HG02571 (cell line): ENCODE measurements at regions not wholly inside any gene's neighbourhood (a gene's known extent, or its start where the extent isn't known, plus 50 kb on each side); places are given as distances from the start of the nearest gene placed in this dataset.
"Not testable (repeated sequence)": the region's sequence is repeated elsewhere in the genome, so short reads cannot be mapped to it uniquely, and the experiment has no call there.

ENCODE experiments used
- ATAC-seq: cut with Tn5 transposase; IDR thresholded peaks from one replicate; pipeline ENCODE4 v1.9.1; 2021; ENCODE audit warnings: mild to moderate bottlenecking, moderate library complexity; ENCODE audit not compliant: unreplicated experiment

DNA sequence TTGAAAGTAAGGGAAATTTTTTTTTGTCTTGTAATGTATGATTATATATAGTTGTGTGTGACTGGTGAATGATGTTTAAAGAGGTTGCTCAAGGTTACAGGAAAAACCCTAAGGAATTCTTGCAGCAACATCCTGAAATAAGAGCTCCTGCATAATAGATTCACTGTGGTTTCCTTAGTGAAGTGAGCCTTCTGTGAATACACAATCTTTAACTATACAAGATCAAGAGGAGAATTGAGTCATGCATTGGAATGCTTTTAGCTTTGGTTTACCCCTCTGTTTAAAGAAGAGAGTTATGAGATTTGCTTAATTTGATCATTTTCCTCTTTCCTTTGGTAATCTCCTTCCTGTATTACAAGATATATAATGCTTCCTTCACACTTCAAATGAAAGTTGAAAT, 141.6 kb upstream of the EYA4 start:
- ATAC-seq, result no peak

DNA sequence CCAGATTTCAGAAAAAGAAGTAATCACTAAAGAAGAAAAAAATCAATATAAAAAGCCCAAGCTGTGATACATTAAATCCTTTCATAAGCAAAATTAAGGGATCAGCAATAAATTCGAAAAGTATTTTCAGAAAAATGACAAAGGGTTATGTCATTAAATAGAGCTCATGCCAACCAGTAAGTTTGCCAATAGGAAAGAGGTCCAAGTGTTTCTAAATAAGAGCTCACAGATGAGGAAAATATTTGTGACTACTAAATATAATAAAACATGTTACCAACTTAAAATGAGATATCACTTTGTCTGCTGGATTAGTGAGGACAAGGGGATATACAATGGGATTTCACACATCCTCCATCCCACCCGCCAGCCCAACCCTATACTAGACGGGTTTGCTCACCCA, 140.3 kb upstream of the EYA4 start:
- ATAC-seq, result no peak

DNA sequence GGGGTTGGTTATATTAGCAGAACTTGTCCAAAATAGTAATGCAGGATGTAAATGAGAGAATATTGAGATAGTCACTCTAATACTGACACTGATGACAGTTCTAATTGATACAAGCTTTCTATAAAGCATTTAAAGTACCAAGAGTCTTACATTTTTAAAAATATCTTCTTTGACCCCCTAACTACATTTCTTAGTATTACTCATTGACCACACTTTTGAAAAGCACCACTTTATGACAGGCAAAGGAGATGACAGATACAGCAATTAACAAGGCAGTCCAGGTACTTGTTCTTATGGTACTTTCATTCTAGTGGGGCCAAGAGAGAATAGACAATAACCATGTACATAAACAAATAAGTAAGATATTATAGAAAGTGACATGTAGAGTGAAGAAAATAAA, 139.4 kb upstream of the EYA4 start:
- ATAC-seq, result no peak

DNA sequence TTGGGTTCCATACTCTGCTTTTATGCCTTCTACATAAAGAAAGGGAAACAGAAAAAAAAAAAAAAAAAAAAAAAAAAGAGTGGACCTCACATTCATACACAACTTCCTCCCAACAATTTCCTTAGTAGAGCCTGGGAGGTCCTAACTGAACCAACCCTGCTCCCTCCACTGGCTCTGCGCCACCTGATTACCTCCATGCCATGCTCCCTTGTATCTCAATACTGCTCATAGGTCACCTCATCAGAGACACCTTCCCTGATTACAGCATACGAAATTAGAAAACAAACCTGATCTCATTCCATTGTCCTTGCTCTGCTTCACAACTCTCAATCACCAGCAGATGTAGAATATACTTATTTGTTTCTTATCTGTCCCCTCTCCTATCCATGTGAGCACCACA, 134.2 kb upstream of the EYA4 start:
- ATAC-seq, result no peak

DNA sequence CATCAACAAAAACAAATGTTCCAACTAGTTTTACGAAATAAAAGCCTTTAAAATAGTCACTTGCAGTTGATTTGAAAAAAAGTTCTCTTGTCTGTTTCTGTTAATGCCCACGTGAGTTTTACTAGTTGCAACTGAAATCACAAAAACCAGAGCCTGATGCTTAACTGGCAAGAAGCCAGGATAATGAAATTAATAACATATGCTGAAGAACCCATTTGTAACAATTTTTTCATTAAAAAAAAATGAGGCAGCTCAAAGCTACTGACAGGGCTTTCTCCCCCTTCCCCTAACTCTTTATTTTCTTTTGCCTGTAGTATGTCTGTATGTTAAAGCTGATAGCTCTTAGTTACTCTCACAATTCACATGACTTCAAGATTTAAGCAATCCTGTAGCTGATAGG, 132.7 kb upstream of the EYA4 start:
- ATAC-seq, result no peak

DNA sequence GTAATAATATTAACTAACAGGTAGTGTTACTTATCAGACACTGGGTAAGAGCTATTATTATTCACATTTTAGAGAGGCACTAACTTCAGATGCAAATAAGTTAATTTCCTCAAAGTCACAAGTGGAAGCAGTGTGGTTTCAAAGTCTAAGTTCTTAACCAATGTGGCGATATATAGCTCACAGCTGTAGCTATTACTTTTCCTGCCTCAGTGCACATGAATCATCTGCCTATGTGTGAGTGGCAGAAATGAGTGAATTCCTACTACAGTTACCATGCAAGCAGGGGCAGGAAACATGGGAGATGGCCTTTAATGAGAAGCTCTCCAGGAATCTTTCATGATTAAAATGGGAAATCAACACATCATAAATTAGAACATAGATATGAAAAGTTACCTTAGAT, 126.2 kb upstream of the EYA4 start:
- ATAC-seq, result no peak

DNA sequence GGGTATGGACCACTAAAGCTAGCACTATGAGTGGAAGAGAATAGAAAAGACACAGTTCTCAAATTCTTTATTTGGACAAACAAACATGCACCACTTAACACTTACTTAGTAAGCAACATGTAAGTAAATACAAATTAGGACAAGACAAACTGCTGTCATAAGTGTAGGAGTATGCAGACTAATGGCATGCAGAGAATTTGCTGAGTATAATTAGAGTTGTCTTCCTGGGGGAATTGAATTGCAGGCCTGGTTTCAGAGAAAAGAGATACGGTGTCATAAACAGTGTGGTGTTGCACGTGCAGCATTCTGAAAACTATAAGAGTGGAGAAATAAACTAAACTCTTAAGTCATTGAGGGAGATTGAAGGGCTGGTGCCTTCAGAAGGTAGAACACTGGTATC, 125.2 kb upstream of the EYA4 start:
- no peak for ATAC-seq

DNA sequence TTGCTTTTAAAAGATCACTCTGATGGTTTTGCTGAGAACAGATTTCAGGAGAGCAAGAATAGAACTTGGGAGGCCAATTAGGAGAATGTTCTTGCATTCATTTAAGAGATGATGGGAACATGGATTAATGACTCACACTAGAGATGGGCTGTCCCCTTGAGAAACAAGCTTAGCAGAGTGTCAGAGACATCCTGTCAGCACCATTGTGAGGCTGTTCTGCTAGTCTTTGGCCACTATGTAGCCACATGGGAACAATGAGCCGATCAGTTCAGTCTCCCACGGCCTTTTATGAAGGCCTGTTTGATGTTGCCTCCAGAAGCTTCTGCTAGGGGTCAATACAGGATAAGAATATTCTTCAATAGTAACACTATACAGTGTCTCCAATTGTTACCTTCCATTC, 113.0 kb upstream of the EYA4 start:
- no peak for ATAC-seq

DNA sequence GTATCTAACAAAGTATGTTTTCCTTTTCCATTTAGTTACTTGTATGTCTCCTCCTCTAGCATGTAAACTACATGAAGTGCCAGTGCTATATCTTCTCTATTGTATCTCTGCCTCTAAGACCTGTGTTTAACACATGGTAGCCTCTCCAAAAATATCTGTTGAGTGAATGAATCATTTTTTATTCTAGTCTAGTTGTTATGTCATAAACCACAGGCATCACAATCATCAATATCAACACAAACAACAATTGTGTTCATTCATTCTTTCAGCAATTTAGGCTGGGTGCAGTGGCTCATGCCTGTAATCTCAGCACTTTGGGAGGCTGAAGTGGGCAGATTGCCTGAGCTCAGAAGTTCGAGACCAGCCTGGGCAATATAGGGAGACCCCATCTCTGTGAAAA, 111.6 kb upstream of the EYA4 start:
- no peak for ATAC-seq

DNA sequence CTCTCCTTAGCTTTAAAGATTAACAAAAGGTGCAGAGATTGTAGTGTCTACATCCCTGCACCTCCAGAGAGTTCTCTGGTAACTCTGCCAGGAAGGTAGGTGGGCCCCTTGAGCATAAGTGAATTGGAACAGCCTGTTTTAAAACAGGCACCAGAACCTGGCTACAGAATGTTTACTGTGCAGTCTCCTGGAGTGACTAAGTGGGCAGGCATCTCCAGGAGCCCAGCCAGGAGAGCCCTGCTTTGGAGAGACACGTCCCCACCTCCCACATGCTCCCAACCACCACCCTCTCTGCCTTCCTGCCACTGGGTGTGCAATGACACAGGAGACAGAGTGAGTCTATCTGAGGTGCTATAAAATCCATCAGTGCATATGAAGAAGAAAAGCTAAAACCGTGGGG, 110.3 kb upstream of the EYA4 start:
- ATAC-seq, result no peak

DNA sequence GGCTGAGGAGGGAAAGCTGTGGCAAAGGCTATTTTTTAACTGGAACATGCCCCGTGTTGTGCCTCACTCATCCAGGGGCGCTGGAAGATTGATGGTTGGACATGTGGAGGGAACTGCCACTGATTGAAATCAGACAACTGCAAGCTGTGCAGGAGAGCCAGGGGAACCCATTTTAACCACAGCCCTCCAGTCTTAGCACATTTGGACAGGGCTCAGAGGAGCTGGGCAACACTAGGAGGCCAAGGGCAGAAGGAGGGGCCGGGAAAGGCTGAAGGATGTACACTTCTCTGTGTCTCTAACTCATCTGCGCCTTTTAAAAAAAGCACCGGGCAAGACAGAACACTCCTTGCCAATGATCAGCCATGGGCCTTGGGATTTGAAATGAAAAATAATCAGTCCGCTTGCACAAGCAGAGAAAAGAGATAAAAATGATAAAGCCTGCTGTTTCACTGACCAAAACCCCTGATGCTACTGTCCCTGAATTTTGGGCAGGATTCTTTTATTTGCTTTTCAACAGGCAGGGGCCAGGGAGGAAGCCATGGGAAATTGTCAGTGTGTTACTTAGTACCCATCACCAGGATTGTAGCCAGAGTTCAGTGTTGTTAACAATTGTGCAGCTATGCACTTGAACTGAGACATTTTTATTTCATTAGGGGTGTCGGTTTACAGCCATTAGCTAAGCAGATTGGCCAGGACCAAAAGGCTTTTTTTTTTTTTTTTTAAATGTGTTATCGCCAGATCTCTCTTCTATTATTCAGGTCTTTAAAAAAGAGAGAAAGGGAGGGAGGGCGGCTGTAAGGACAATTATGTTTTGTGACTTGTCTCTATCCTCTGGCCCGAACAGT, 109.3 kb upstream of the EYA4 start:
- ATAC-seq, result no peak

DNA sequence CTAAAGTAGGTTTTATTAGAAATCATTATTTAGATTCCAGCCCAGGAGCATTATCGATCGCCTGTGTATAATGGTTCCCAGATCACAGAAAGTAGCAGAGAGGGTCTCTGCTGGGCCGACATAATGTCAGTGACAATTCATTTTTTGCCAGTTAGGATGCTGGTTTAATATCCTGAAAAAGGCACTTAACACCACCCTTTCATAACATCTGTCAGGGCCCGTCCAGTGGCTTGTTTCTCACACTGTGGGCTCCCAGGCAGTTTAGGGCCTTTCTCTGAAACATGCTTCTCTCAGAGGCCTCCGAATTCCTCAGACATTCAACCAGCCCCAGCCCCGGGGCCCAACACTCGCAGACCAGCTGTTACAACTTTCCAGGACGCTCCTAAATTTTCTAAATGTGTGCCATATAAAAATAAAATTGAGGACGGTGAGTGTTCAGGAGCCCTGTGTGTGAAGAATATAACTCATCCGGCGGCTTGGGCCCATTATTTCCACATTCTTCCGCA, 108.6 kb upstream of the EYA4 start:
- no peak for ATAC-seq

DNA sequence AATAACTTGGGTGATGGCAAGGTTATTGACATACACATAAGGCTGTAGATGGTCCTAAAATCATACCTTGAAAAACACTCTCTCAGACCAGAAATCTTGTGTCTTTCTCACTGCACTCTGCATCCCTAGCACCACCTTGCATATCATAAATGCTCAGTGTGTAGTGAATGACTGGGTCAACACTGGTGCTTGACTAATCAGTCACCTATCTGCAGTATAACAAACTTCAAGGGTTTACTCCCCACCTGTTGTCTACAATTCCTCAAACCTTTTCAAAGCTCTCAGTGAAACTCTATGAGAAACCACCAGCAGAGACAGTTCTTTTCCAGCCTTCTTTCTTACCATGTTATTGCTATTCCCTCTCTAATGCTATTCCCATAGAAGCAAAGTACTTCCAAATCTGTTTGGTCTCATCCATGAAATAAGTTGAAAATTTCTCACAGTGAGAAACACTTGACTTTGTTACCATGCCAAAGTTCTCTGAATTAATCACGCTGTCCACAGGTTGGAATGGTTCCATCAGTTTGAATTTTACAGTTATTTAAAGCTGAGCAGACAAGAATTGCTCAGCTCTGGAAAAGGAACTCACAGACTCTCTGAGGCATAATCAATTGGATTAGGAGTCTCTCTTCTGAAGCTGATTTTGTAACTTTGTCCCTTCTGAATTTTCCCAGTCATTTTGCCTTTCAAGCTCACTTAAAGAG, 104.8 kb upstream of the EYA4 start:
- no peak for ATAC-seq

DNA sequence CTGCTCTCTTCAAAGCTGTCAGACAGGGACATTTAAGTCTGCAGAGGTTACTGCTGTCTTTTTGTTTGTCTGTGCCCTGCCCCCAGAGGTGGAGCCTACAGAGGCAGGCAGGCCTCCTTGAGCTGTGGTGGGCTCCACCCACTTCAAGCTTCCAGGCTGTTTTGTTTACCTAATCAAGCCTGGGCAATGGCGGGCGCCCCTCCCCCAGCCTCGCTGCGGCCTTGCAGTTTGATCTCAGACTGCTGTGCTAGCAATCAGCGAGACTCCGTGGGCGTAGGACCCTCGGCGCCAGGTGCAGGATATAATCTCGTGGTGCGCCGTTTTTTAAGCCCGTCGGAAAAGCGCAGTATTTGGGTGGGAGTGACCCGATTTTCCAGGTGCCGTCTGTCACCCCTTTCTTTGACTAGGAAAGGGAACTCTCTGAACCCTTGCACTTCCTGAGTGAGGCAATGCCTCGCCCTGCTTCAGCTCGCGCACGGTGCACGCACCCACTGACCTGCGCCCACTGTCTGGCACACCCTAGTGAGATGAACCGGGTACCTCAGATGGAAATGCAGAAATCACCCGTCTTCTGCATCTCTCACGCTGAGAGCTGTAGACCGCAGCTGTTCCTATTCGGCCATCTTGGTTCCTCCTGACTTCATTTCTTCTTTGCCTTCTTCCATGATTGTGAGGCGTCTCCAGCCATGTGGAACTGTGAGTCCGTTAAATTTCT, 93.5 kb upstream of the EYA4 start:
- not testable (repeated sequence) for ATAC-seq

DNA sequence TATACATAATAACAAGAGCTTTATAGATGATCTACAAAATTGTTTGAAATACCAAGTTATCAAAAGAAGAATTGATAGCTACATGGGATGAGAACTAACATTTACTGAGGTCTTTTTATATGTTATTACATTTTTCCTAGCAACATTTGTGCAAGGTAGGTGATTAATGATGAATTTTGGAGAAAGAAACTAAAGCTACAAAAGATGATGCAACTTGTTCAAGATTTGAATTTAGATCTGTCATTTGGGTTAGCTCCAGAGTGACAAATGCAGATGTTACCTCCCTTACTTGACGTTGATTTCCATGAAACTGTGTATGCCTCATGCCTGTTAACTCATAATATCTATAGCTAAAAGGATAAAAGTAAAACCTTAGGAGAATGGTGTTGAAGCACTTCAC, 84.5 kb upstream of the EYA4 start:
- no peak for ATAC-seq

DNA sequence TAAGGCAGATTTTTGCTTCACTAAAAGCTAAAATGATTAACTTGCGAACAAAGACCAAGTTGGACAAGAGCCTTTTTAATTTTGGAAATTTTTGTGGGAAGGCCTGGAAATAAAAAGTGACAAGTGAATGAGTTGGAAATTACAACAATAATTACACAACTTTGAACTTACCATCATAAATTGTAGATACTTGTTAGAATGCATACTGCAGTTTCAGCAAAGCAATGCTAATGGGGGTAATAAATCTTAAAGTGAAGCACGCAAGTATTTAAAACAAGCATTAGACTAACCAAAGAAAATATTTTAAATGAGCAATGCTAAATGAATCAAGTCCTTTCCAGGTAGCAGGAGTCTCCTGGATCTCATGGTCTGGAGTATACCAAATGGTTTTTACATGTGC, 83.2 kb upstream of the EYA4 start:
- no peak for ATAC-seq

DNA sequence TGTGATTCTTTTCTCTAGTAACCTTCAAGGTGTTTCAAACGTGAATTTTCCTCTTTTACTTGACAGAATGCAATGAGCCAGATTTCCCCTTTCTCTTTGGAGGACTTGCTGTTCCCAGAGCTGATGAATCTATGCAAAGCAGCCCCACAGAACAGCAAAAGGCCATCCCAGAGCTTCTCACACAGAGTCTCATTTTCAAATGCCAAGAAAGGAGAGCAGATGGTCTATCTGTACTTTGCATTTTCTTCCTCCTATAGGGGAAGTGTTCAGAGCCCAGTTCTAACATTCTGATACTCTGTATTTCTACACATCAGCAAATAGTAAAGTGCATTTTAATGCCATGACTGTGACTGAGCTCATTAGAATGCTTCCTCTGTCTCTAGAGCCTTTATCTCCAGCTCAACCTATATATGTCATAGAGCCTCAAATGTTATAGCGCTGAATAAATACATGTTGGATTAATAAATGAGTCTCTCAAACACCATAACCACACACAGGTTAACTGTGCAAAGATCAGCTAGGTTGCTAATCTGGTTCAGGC, 81.8 kb upstream of the EYA4 start:
- ATAC-seq, result no peak

DNA sequence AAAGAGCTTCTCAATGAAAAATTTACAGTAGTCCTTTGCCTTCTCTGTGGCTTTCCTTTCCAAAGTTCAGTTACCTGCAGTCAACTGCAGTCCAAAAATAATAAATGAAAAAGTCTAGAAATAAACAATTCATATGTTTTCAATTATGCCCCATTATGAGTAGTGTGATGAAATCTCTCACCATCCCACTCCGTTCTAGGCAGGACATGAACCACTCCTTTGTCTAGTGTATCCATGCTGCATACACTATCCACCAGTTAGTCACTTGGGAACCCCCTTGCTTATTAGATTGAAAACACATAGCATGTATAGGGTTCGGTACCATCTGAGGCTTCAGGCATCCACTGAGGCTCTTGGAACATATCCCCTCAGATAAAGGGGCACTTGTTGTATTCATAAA, 80.6 kb upstream of the EYA4 start:
- no peak for ATAC-seq

DNA sequence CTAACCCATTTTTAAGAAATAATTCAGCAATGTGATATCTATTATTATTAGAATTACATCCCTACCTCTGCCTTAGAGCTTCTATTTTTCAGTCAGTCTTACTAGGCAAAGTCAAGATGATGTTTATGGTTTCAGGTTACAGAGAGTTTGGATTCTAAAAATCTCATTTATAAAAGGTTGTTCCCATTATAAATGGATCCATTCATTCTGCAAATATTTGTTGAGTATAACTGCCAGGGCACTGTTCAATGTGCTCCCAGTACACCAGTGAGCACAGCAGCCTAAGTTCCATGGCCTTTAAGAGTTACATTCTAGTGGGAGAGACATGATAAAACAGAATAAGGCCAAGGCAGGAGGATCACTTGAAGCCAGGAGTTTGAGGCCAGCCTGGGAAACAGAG, 75.9 kb upstream of the EYA4 start:
- ATAC-seq, result no peak

DNA sequence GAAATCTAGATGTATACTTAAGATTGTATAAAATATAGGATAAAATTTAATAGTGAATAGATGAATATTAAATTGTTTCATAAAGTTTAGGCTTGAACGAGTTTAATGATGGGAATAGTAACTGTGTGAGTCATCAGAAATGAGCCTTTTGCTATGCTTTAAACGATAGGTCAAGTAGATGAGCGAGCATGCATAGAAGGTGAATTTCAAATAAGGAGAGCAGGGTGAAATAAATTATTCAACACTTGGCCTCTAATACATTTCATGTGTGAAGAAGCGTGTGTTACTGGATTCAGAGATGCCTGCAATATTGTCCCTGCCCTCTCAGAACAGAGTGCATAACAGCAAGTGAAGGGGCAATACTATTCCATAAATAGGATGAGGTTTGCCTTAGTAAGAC, 74.4 kb upstream of the EYA4 start:
- no peak for ATAC-seq

DNA sequence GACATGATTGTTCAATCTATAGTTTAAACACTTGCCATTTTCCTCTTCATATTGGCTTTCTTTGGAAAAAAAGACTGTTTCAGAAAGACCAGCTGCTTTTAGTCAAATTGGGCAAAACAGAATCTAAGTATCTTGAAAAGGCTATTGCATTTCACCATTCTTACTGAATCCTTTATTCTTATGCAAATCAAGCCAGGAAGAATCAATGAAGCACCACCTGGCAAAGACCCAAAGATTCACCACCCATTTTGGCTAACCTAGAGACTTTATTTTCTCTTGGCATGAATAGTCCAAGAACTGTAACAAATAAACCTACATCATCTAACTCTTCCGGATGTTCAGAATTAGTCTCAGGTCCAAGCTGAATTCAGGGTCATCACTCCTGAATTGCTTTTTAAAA, 71.3 kb upstream of the EYA4 start:
- no peak for ATAC-seq

DNA sequence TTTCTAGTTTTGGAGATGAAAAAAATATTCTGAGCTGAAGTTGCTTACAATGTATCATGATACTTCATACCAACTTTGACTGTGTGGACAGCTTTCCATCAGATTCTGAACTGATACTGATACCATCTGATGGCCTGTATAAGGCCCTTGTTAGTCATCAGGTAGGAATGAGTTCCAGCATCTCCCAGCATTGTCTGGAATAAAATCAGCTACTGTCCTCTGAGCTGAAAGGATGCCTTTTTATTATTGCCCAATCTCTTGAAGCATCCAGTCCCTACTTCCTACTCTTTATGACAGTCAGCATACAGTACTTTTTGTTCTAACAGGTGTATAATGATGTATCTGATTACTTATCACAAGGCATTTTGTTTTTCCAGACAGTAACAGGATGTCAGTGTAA, 70.6 kb upstream of the EYA4 start:
- no peak for ATAC-seq
